ENCODE measurements at regions not wholly inside any gene's neighbourhood (a gene's known extent, or its start where the extent isn't known, plus 50 kb on each side); places are given as distances from the start of the nearest gene placed in this dataset.

DNA sequence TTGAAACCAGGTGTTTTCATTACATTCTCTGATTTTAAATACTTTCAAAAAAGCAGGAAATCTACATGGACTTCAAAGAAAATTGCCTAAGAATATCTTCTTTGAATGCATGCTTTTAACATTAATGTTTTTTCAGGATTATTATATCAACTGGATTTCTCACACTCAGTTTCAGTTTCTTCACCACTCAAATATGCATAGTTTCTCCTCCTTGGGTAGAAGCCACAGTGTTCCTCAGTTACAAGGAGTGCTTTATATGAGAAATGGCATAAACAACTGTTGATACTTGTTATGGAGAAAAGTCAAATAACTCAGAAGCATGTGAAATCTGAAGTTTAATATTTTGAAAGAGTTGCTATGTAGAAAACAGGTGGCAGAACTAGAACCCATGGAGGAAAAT is 196.9 kb downstream of the DMRTA1 start:
- no peak overlapping the region for H3K4me3 ChIP-seq
- no peak for DNase-seq (ENCODE audit: low spot score)
- no peak overlapping the region for H3K27ac ChIP-seq
- no peaks in the 10 kb centered on the region for H3K36me3 ChIP-seq
- H3K4me1 ChIP-seq (replicated peaks): no peaks in the 10 kb centered on the region
- no peaks in the 10 kb centered on the region for H3K27me3 ChIP-seq (replicated peaks; ENCODE audit: insufficient read depth)
- intact Hi-C loops (cut with DNase I): no loop called here
- H3K9me3 ChIP-seq: no peaks in the 10 kb centered on the region
- TF ChIP-seq POLR2AphosphoS5 (IDR thresholded peaks at IDR 0.05) (no peak), POLR2A (IDR thresholded peaks at IDR 0.05) (no peak)
- TF ChIP-seq, protein P1, sequence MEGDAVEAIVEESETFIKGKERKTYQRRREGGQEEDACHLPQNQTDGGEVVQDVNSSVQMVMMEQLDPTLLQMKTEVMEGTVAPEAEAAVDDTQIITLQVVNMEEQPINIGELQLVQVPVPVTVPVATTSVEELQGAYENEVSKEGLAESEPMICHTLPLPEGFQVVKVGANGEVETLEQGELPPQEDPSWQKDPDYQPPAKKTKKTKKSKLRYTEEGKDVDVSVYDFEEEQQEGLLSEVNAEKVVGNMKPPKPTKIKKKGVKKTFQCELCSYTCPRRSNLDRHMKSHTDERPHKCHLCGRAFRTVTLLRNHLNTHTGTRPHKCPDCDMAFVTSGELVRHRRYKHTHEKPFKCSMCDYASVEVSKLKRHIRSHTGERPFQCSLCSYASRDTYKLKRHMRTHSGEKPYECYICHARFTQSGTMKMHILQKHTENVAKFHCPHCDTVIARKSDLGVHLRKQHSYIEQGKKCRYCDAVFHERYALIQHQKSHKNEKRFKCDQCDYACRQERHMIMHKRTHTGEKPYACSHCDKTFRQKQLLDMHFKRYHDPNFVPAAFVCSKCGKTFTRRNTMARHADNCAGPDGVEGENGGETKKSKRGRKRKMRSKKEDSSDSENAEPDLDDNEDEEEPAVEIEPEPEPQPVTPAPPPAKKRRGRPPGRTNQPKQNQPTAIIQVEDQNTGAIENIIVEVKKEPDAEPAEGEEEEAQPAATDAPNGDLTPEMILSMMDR (IDR thresholded peaks at IDR 0.05): no peak

DNA sequence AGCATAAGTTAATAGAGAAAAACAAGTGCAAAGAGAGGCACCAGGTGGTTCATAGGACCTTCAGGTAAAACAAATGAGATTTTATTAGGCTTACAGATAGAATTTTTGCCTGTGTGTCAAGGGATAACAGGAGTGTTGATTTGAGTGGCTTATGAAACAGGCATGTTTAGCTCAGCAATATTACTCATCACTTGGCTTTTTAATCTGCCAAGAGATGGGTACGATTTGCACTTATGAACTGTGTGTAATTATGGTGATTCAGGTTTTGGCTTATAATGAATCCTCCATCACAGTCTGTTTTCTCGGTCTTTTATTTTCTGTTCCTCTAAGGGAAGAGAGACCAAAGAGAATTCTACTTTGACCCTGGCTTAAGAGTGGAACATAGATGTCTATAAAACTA is 199.3 kb downstream of the DMRTA1 start:
- TF ChIP-seq POLR2AphosphoS5 (IDR thresholded peaks at IDR 0.05): no peak
- TF ChIP-seq, protein P1 (IDR thresholded peaks at IDR 0.05): no peak
- TF ChIP-seq POLR2A (IDR thresholded peaks at IDR 0.05): no peak
- no peak for DNase-seq (ENCODE audit: low spot score)
- Histone ChIP-seq H3K9me3 (no peaks in the 10 kb centered on the region), H3K4me1 (replicated peaks) (no peaks in the 10 kb centered on the region), H3K27me3 (replicated peaks; ENCODE audit: insufficient read depth) (no peaks in the 10 kb centered on the region), H3K36me3 (no peaks in the 10 kb centered on the region), H3K27ac (no peak overlapping the region), H3K4me3 (no peak overlapping the region)
- 67% methylated on average over 2 of the region's 2 CpGs for WGBS
- intact Hi-C loops (cut with DNase I): no loop called here

DNA sequence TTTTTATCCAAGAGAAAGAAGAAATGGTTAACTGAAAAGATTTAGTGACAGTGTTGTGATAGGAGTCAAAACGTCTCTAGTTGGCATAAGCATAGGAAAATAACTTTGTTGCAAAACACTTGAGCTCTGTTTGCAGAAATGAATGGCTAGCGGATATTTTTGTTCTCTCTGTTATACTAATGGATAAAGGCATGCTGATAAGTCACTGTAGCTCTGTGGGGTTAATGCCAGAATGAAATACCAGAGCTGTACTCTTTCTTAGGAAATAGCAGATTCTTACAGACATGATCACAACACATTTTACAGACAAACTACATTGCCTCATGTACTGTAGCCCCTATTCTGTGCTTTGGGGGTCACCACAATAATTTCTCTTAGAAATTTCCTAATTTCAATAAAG is 202.8 kb downstream of the DMRTA1 start:
- 33% methylated on average over 2 of the region's 2 CpGs for WGBS
- Histone ChIP-seq H3K9me3 (no peaks in the 10 kb centered on the region), H3K27me3 (replicated peaks; ENCODE audit: insufficient read depth) (no peaks in the 10 kb centered on the region), H3K4me1 (replicated peaks) (no peaks in the 10 kb centered on the region), H3K27ac (no peak overlapping the region), H3K36me3 (no peaks in the 10 kb centered on the region), H3K4me3 (no peak overlapping the region)
- DNase-seq (ENCODE audit: low spot score): no peak
- intact Hi-C loops (cut with DNase I): no loop called here
- TF ChIP-seq POLR2A (IDR thresholded peaks at IDR 0.05) (no peak), POLR2AphosphoS5 (IDR thresholded peaks at IDR 0.05) (no peak)
- TF ChIP-seq, protein P1 (IDR thresholded peaks at IDR 0.05): no peak

DNA sequence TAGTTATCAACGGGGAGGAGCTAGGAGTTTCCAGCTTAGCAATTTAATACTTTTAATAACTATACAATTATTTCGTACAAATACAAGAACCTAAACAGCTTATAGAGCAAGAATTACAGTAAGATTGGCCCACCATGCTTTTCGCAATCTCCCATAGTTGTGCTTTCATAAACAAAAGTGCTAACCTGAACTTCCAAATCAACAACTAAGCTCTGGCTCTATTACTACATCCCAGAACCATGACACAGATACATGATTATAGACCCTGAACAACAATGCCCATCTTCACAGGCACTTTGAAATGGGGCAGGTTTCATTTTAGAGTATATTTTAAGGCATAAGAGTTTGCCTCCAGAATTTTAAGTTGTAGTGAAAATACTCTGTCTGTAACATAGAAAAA is 203.5 kb downstream of the DMRTA1 start:
- Histone ChIP-seq H3K4me3 (no peak overlapping the region), H3K27me3 (replicated peaks; ENCODE audit: insufficient read depth) (no peaks in the 10 kb centered on the region), H3K27ac (no peak overlapping the region), H3K9me3 (no peaks in the 10 kb centered on the region), H3K4me1 (replicated peaks) (no peaks in the 10 kb centered on the region), H3K36me3 (no peaks in the 10 kb centered on the region)
- intact Hi-C loops (cut with DNase I): no loop called here
- WGBS: 87% methylated on average over 3 of the region's 3 CpGs
- DNase-seq (ENCODE audit: low spot score): no peak
- TF ChIP-seq POLR2AphosphoS5 (IDR thresholded peaks at IDR 0.05): no peak
- no peak for TF ChIP-seq POLR2A (IDR thresholded peaks at IDR 0.05)
- TF ChIP-seq, protein P1 (IDR thresholded peaks at IDR 0.05): no peak

DNA sequence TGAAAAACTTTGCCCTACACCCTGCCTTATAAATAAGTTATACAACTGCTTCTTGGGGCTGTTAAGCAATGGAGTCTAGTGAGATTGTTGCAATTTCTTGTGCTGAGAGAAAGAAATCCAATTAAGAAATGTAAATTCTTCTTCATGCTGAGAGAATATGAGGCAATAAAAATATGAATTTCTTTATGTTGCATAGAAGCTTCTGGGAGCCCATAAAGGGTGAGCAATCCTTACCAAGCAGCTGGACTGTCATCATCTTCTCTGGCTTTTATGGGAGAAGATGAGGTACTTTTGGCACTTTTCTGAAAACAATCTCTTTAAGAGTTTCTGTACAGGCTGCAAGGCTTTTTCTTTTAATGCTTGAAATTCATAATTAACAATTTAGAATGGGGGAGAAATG is 204.3 kb downstream of the DMRTA1 start:
- Histone ChIP-seq H3K4me3 (no peak overlapping the region), H3K27ac (no peak overlapping the region), H3K4me1 (replicated peaks) (no peaks in the 10 kb centered on the region), H3K36me3 (no peaks in the 10 kb centered on the region), H3K9me3 (no peaks in the 10 kb centered on the region), H3K27me3 (replicated peaks; ENCODE audit: insufficient read depth) (no peaks in the 10 kb centered on the region)
- no peak for DNase-seq (ENCODE audit: low spot score)
- TF ChIP-seq POLR2A (IDR thresholded peaks at IDR 0.05): no peak
- TF ChIP-seq, protein P1 (IDR thresholded peaks at IDR 0.05): no peak
- no peak for TF ChIP-seq POLR2AphosphoS5 (IDR thresholded peaks at IDR 0.05)
- intact Hi-C loops (cut with DNase I): no loop called here

Data from prostate gland (tissue), 2 donors.